ENCODE measurements at regions not wholly inside any gene's neighbourhood (a gene's known extent, or its start where the extent isn't known, plus 50 kb on each side); places are given as distances from the start of the nearest gene placed in this dataset.

DNA sequence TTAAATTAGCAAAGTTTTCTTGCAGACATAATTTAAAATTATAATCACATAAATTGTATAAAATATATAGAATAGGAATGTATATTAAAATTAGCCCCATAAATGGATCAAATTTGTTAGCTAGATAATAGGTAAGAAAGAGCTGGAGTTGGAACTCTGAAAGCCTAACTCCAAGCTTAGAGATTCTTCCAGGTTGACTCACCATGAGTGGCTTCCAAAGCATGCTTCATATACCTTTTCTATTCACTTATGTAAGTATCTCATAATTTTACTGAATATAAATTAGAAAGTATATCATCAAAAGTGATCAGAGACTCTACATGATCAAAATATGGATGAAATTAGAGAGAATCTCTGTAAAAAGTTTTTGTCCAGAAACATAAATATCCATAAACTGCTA, 320.7 kb upstream of the MAGI2 start:
- TF ChIP-seq, protein P1, sequence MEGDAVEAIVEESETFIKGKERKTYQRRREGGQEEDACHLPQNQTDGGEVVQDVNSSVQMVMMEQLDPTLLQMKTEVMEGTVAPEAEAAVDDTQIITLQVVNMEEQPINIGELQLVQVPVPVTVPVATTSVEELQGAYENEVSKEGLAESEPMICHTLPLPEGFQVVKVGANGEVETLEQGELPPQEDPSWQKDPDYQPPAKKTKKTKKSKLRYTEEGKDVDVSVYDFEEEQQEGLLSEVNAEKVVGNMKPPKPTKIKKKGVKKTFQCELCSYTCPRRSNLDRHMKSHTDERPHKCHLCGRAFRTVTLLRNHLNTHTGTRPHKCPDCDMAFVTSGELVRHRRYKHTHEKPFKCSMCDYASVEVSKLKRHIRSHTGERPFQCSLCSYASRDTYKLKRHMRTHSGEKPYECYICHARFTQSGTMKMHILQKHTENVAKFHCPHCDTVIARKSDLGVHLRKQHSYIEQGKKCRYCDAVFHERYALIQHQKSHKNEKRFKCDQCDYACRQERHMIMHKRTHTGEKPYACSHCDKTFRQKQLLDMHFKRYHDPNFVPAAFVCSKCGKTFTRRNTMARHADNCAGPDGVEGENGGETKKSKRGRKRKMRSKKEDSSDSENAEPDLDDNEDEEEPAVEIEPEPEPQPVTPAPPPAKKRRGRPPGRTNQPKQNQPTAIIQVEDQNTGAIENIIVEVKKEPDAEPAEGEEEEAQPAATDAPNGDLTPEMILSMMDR (IDR thresholded peaks at IDR 0.05; ENCODE audit: low read length) = no peak
- TF ChIP-seq EZH2 (optimal IDR thresholded peaks at IDR 0.05; ENCODE audit: low read depth, low read length) (no peak), EZH2phosphoT487 (IDR thresholded peaks at IDR 0.05; ENCODE audit: low read length) (no peak)
